Mucosa of rectum (tissue), 2 donors: ENCODE measurements at regions not wholly inside any gene's neighbourhood (a gene's known extent, or its start where the extent isn't known, plus 50 kb on each side); places are given as distances from the start of the nearest gene placed in this dataset.

Experiments used
- H3K27ac ChIP-seq, 2 donors: one replicate each; pipeline ENCODE4 v1.7.0; 2013; ENCODE audit warnings: inconsistent platforms in 2 of 2, low read depth in 2 of 2, low read length in 2 of 2
- H3K27me3 ChIP-seq, 2 donors: one replicate each; pipeline ENCODE4 v1.7.0; 2013; ENCODE audit warnings: low read length in 2 of 2; ENCODE audit not compliant: control insufficient read depth in 2 of 2, insufficient read depth in 2 of 2
- H3K36me3 ChIP-seq, 2 donors: one replicate each; pipeline ENCODE4 v1.7.0; 2013; ENCODE audit warnings: low read length in 2 of 2; ENCODE audit not compliant: control insufficient read depth in 2 of 2, insufficient read depth in 2 of 2
- H3K4me1 ChIP-seq, 2 donors: one replicate each; pipeline ENCODE4 v1.7.0; 2013; ENCODE audit warnings: low read length in 2 of 2, mild to moderate bottlenecking in 1 of 2; ENCODE audit not compliant: control insufficient read depth in 2 of 2, insufficient read depth in 2 of 2
- H3K4me3 ChIP-seq, 2 donors: one replicate each; pipeline ENCODE4 v1.7.0; 2013; ENCODE audit warnings: low read length in 2 of 2
- H3K9ac ChIP-seq, 2 donors: one replicate each; pipeline ENCODE4 v1.7.0; 2013; ENCODE audit warnings: low read length in 2 of 2, low read depth in 1 of 2, mild to moderate bottlenecking in 1 of 2
- H3K9me3 ChIP-seq, 2 donors: one replicate each; pipeline ENCODE4 v1.7.0; 2013; ENCODE audit warnings: low read length in 2 of 2; ENCODE audit not compliant: control insufficient read depth in 2 of 2
- donor health status: healthy.
- donor health status: Normal muscosa, but diverticular disease.

GRCh38 chr2:10215393-10215935 is 87.2 kb upstream of the HPCAL1 start:
- Histone ChIP-seq H3K4me3 (no peak overlapping the region), H3K27me3 (no peaks in the 10 kb centered on the region), H3K36me3 (no peaks in the 10 kb centered on the region), H3K9ac (no peak overlapping the region), H3K9me3 (no peaks in the 10 kb centered on the region), H3K4me1 (no peaks in the 10 kb centered on the region), H3K27ac (no peak overlapping the region)

DNA sequence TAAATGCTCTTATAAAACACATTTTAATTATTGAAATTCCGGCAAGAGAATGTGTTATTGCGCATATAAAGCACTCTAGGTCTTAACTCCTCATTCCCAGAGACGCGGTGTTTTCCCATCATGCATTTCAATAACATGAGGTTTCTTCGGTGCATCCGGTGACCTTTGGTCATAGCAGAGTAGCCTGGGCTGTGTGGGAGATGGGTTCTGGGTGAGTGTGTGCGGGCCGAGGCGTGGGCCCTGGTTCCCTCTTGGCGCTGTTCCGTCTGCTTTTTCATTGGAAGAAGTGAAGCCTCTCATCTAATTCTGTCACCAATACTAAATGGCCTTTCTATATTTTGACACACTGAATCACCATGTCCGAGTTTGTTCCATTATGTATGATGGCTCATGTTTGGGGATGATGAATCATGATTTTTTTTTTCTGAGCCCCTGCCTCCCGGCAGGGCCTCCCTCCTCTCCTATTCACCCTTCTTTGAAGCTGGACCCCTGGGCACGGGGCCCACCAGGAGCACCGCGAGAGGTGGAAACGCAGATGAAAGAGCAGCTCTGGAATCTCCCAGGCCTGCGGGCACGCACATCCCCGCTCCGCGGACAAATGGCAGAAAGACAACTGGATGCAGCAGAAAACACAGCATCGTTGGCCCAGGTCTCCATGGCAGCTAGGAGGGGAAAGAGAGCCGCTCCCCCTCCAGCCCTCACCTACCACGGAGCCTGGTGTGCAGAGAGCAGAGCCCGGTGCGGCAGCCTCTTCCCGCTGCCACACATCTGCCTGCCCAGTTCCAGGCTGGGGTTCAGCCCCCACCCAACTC is 85.8 kb upstream of the HPCAL1 start:
- no peak overlapping the region for H3K4me3 ChIP-seq
- H3K9me3 ChIP-seq = no peaks in the 10 kb centered on the region
- no peaks in the 10 kb centered on the region for H3K36me3 ChIP-seq
- no peak overlapping the region for H3K27ac ChIP-seq
- H3K4me1 ChIP-seq = no peaks in the 10 kb centered on the region
- no peak overlapping the region for H3K9ac ChIP-seq
- H3K27me3 ChIP-seq = no peaks in the 10 kb centered on the region

DNA sequence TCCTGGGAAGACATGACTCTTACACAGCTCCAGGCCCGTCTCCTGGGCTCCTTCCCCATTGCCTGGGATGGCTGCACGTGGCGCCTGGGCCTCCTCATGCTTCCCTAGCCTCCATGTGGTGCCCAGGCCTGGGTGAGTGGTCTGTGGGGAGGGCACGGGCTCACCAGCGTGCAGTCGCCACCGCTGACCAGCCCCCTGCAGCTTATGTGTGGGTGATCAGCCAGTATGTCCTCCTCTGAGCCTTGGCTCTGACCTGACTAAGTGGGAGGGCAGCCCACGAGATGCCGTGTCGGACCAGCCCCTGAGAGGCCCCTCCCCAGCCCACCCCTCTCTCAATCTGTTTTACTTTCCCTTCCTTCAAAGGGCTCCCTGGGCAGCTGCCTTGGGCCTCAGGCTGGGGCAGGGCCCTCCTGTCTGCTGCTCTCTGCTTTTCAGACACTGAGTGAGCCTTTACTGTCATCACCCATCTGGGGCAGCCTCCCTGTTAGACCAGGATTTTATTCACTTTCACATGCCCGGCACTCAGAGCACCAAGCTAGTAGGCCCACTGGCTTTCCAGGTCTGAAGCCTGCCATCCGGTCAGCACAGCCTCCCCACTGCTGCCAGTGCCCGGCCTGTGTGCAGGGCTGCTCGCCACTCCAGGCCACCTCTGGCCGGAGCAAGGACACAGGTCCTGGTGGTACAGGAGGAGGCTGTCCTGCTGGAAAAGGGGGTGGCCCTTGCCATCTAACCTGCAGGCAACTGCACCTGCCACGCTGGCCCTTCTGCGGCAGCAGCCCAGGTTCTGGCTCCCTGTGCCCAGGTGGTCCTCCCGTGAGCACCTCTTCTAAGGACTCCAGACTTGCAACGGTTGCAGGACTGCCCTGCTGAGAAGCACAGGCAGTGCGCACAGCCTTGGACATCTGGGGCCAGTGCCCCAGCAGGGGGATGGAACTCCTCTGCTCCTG is 84.9 kb upstream of the HPCAL1 start:
- no peaks in the 10 kb centered on the region for H3K4me1 ChIP-seq
- H3K9me3 ChIP-seq = no peaks in the 10 kb centered on the region
- H3K36me3 ChIP-seq = no peaks in the 10 kb centered on the region
- no peak overlapping the region for H3K9ac ChIP-seq
- no peak overlapping the region for H3K4me3 ChIP-seq
- H3K27ac ChIP-seq = no peak overlapping the region
- H3K27me3 ChIP-seq = no peaks in the 10 kb centered on the region

DNA sequence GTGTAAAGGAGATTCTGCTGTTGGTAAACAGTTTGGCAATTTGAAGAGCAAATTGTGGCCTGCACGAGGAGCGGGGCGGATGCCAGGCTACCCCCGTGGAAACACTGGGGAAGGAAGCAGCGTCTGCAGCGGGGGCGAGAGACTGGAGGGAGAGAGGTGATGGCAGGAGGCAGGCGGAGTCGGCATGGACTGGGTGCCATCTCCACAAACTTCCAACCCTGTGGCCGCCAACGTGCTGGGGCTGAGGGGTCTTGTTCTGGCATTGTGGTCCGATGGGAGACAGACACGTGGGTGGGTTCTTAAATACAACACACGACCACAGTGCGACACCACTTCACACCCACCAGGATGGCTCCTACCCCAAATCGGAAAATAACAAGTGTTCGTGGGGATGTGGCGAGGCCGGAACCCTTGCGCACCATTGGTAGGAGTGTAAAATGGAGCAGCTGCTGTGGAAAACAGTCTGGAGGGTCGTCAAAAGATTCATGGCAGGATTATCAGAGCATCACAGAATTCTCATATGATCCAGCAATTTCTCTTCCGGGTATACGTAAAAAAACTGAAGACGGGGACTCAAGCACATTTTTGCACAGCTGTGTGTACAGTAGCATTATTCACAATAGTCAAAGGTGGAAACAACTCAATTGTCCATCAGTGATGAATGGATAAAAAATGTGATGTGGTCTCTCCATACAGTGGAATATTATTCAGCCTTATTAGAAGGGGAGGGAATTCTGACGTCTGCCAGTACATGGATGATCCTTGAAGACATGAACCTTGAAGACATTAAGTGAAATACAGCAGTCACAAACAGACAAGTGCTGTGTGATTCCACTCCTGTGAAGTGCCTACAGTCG is 82.4 kb upstream of the HPCAL1 start:
- peaks cover 0 to 1% of the 10 kb centered on the region in 2 donors for H3K4me1 ChIP-seq
- no peak overlapping the region for H3K4me3 ChIP-seq
- no peaks in the 10 kb centered on the region for H3K36me3 ChIP-seq
- no peak overlapping the region for H3K27ac ChIP-seq
- H3K9ac ChIP-seq = no peak overlapping the region
- H3K9me3 ChIP-seq = no peaks in the 10 kb centered on the region
- H3K27me3 ChIP-seq = no peaks in the 10 kb centered on the region

- no peaks in the 10 kb centered on the region for H3K9me3 ChIP-seq
- no peaks in the 10 kb centered on the region for H3K36me3 ChIP-seq
- H3K9ac ChIP-seq = no peak overlapping the region
- H3K4me1 ChIP-seq = peaks cover 0 to 8% of the 10 kb centered on the region in 2 donors
- H3K4me3 ChIP-seq = no peak overlapping the region
- no peaks in the 10 kb centered on the region for H3K27me3 ChIP-seq
- no peak overlapping the region for H3K27ac ChIP-seq
These were observed 81.8 kb upstream of the HPCAL1 start for GRCh38 chr2:10220902-10221391.

GRCh38 chr2:10221443-10221842 is 81.3 kb upstream of the HPCAL1 start:
- H3K9me3 ChIP-seq = no peaks in the 10 kb centered on the region
- no peaks in the 10 kb centered on the region for H3K36me3 ChIP-seq
- H3K4me1 ChIP-seq = peaks cover 0 to 12% of the 10 kb centered on the region in 2 donors
- no peaks in the 10 kb centered on the region for H3K27me3 ChIP-seq
- no peak overlapping the region for H3K9ac ChIP-seq
- H3K27ac ChIP-seq = no peak overlapping the region
- no peak overlapping the region for H3K4me3 ChIP-seq

- no peaks in the 10 kb centered on the region for H3K9me3 ChIP-seq
- no peak overlapping the region for H3K27ac ChIP-seq
- H3K4me3 ChIP-seq = no peak overlapping the region
- peaks cover under 1 to 15% of the 10 kb centered on the region in 2 donors for H3K4me1 ChIP-seq
- no peaks in the 10 kb centered on the region for H3K27me3 ChIP-seq
- H3K9ac ChIP-seq = no peak overlapping the region
- no peaks in the 10 kb centered on the region for H3K36me3 ChIP-seq
These were observed 80.5 kb upstream of the HPCAL1 start for GRCh38 chr2:10221976-10222870.

DNA sequence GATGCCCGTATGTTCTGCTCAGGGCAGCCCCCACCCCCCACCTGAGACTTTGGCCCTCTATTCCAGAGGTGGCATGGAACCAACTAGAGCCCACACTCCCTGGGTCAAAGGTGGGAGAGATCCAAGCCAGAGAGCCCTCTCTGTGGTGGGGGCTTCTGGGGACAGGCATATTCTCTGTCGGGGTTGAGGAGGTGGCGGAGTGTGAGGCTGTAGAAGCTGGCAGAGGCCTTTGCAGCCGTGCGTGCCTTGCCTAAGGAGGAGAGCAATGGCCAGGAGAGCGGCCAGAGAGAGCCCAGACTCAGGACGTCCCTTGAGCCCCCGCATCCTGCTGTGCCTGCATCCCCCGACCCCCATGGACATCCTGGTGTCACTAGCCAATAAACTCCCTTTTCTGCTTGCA is 79.2 kb upstream of the HPCAL1 start:
- Histone ChIP-seq H3K36me3 (no peaks in the 10 kb centered on the region), H3K27ac (no peak overlapping the region), H3K27me3 (no peaks in the 10 kb centered on the region), H3K4me1 (peaks cover 7 to 20% of the 10 kb centered on the region in 2 donors), H3K9me3 (no peaks in the 10 kb centered on the region), H3K9ac (no peak overlapping the region), H3K4me3 (no peak overlapping the region)
